GM23338 (cell line): ENCODE measurements at regions not wholly inside any gene's neighbourhood (a gene's known extent, or its start where the extent isn't known, plus 50 kb on each side); places are given as distances from the start of the nearest gene placed in this dataset.

Experiments used
- ATAC-seq: fragments of 200-7000 bp; cut with Tn5 transposase; 3 replicates; pipeline ENCODE4 v1.9.1; 2020
- DNase-seq: peaks from one replicate; pipeline ENCODE4 v3.0.0-alpha.2; 2015; ENCODE audit warnings: low spot score
- H2AFZ ChIP-seq: fragments of 200-600 bp; sonication (generic); 2 replicates; pipeline ENCODE4 v1.8.0; 2016; ENCODE audit warnings: antibody characterized with exemption, mild to moderate bottlenecking, moderate library complexity
- H3F3A ChIP-seq: fragments of 200-600 bp; sonication (generic); replicated peaks from 2 replicates; pipeline ENCODE4 v1.8.0; 2017; ENCODE audit warnings: antibody characterized with exemption, mixed run types, low read depth
- H3K27ac ChIP-seq: fragments of 200-600 bp; sonication (generic); 2 replicates; pipeline ENCODE4 v1.6.1; 2016; ENCODE audit warnings: low read depth
- H3K27me3 ChIP-seq: fragments of 200-600 bp; sonication (generic); 2 replicates; pipeline ENCODE4 v1.8.0; 2016; ENCODE audit warnings: mild to moderate bottlenecking, mixed run types, moderate library complexity; ENCODE audit not compliant: insufficient read depth
- H3K36me3 ChIP-seq: fragments of 200-600 bp; sonication (generic); 2 replicates; pipeline ENCODE4 v1.8.0; 2016; ENCODE audit warnings: mild to moderate bottlenecking; ENCODE audit not compliant: insufficient read depth
- H3K4me1 ChIP-seq: fragments of 200-600 bp; sonication (generic); 2 replicates; pipeline ENCODE4 v1.8.0; 2016; ENCODE audit warnings: mild to moderate bottlenecking, moderate library complexity; ENCODE audit not compliant: insufficient read depth
- H3K4me2 ChIP-seq: fragments of 200-600 bp; sonication (generic); 2 replicates; pipeline ENCODE4 v1.7.1; 2017; ENCODE audit warnings: mixed run types
- H3K4me3 ChIP-seq: fragments of 200-600 bp; sonication (generic); 2 replicates; pipeline ENCODE4 v1.6.1; 2016; ENCODE audit warnings: mixed run types
- H3K79me2 ChIP-seq: fragments of 200-600 bp; sonication (generic); replicated peaks from 2 replicates; pipeline ENCODE4 v1.8.0; 2017; ENCODE audit warnings: mild to moderate bottlenecking; ENCODE audit not compliant: insufficient read depth
- H3K9me2 ChIP-seq: fragments of 200-600 bp; sonication (generic); 2 replicates; pipeline ENCODE4 v1.8.0; 2017; ENCODE audit not compliant: insufficient read depth
- H4K20me1 ChIP-seq: fragments of 200-600 bp; sonication (generic); replicated peaks from 2 replicates; pipeline ENCODE4 v1.8.0; 2017; ENCODE audit warnings: mild to moderate bottlenecking; ENCODE audit not compliant: insufficient read depth
- H3K27ac Mint-ChIP-seq: 2 replicates; pipeline ENCODE4 v1.8.0; 2020; ENCODE audit warnings: inconsistent platforms, mild to moderate bottlenecking, moderate library complexity, mixed read lengths
- H3K27me3 Mint-ChIP-seq: 3 replicates; pipeline ENCODE4 v1.8.0; 2022; ENCODE audit warnings: low read depth, mild to moderate bottlenecking, moderate library complexity, mixed read lengths, inconsistent platforms; ENCODE audit not compliant: insufficient read depth, poor library complexity
- H3K36me3 Mint-ChIP-seq: 3 replicates; pipeline ENCODE4 v1.8.0; 2021; ENCODE audit warnings: low read depth, mild to moderate bottlenecking, inconsistent platforms, moderate library complexity, mixed read lengths
- H3K4me1 Mint-ChIP-seq: 3 replicates; pipeline ENCODE4 v1.8.0; 2020; ENCODE audit warnings: mild to moderate bottlenecking, inconsistent platforms, mixed read lengths
- H3K4me3 Mint-ChIP-seq: 3 replicates; pipeline ENCODE4 v1.8.0; 2021; ENCODE audit warnings: moderate library complexity, mild to moderate bottlenecking, inconsistent platforms, mixed read lengths
- H3K9me3 Mint-ChIP-seq: 3 replicates; pipeline ENCODE4 v1.8.0; 2020; ENCODE audit warnings: moderate library complexity, mild to moderate bottlenecking, inconsistent platforms, mixed read lengths
- EZH2 ChIP-seq: fragments of 200-600 bp; sonication (generic); IDR thresholded peaks from one replicate; pipeline ENCODE4 v1.8.0; 2017; ENCODE audit warnings: antibody characterized with exemption, mild to moderate bottlenecking, low read depth; ENCODE audit not compliant: unreplicated experiment
- EZH2phosphoT487 ChIP-seq: fragments of 200-600 bp; sonication (generic); IDR thresholded peaks from one replicate; pipeline ENCODE4 v1.8.1; 2018; ENCODE audit warnings: antibody characterized with exemption; ENCODE audit not compliant: unreplicated experiment
- JUNB ChIP-seq: IDR thresholded peaks from one replicate; pipeline ENCODE4 v1.6.1; 2016; ENCODE audit warnings: antibody characterized with exemption; ENCODE audit not compliant: unreplicated experiment
- POLR2AphosphoS5 ChIP-seq: IDR thresholded peaks from 2 replicates; pipeline ENCODE4 v1.6.1; 2016; ENCODE audit warnings: antibody characterized with exemption, low read depth
- STAT1 ChIP-seq: IDR thresholded peaks from one replicate; pipeline ENCODE4 v1.6.1; 2016; ENCODE audit warnings: antibody characterized with exemption; ENCODE audit not compliant: unreplicated experiment
- ZNF462 ChIP-seq: fragments of 250-450 bp; sonication (Bioruptor Pico); IDR thresholded peaks from 2 replicates; pipeline ENCODE4 v1.5.0; 2020; ENCODE audit warnings: mild to moderate bottlenecking, moderate library complexity
- TF ChIP-seq, protein P1 (sequence below): IDR thresholded peaks from one replicate; pipeline ENCODE4 v1.6.1; 2018; ENCODE audit warnings: antibody characterized with exemption; ENCODE audit not compliant: unreplicated experiment
- TF ChIP-seq, protein P2 (sequence below), 2 experiments: fragments of 200-600 bp in 1 of 2; sonication (generic) in 1 of 2; conservative IDR thresholded peaks; 2 replicates each; pipeline versions ENCODE4 v1.5.1 to v1.6.1; 2016 to 2017; ENCODE audit warnings: antibody characterized with exemption in 2 of 2, low read depth in 2 of 2, mild to moderate bottlenecking in 2 of 2, moderate library complexity in 1 of 2

- TF ChIP-seq ZNF462 (CRISPR knock-in tag) (no peak), JUNB (no peak), EZH2 (no peak), STAT1 (no peak), EZH2phosphoT487 (no peak), POLR2AphosphoS5 (no peak)
These were observed 66.2 kb upstream of the SALL3 start (continued) for GRCh38 chr18:78913395-78913794.

- Mint-ChIP-seq H3K36me3 (peaks cover 19% of the 10 kb centered on the region), H3K4me1 (no peaks in the 10 kb centered on the region), H3K4me3 (no peak overlapping the region), H3K9me3 (peaks cover 71% of the 10 kb centered on the region), H3K27me3 (peaks cover 3% of the 10 kb centered on the region), H3K27ac (no peak overlapping the region)
- Histone ChIP-seq H3K36me3 (no peaks in the 10 kb centered on the region), H3K27ac (no peak overlapping the region), H3F3A (no peaks in the 10 kb centered on the region), H3K4me2 (no peak overlapping the region), H4K20me1 (no peaks in the 10 kb centered on the region), H3K4me3 (no peak overlapping the region), H3K9me2 (no peaks in the 10 kb centered on the region), H3K27me3 (no peaks in the 10 kb centered on the region), H3K79me2 (no peaks in the 10 kb centered on the region), H2AFZ (peak overlapping the region; percentile 52; the same call in 1 of the 2 replicates), H3K4me1 (no peaks in the 10 kb centered on the region)
- TF ChIP-seq, protein P1, sequence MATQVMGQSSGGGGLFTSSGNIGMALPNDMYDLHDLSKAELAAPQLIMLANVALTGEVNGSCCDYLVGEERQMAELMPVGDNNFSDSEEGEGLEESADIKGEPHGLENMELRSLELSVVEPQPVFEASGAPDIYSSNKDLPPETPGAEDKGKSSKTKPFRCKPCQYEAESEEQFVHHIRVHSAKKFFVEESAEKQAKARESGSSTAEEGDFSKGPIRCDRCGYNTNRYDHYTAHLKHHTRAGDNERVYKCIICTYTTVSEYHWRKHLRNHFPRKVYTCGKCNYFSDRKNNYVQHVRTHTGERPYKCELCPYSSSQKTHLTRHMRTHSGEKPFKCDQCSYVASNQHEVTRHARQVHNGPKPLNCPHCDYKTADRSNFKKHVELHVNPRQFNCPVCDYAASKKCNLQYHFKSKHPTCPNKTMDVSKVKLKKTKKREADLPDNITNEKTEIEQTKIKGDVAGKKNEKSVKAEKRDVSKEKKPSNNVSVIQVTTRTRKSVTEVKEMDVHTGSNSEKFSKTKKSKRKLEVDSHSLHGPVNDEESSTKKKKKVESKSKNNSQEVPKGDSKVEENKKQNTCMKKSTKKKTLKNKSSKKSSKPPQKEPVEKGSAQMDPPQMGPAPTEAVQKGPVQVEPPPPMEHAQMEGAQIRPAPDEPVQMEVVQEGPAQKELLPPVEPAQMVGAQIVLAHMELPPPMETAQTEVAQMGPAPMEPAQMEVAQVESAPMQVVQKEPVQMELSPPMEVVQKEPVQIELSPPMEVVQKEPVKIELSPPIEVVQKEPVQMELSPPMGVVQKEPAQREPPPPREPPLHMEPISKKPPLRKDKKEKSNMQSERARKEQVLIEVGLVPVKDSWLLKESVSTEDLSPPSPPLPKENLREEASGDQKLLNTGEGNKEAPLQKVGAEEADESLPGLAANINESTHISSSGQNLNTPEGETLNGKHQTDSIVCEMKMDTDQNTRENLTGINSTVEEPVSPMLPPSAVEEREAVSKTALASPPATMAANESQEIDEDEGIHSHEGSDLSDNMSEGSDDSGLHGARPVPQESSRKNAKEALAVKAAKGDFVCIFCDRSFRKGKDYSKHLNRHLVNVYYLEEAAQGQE = no peak
- TF ChIP-seq, protein P2, sequence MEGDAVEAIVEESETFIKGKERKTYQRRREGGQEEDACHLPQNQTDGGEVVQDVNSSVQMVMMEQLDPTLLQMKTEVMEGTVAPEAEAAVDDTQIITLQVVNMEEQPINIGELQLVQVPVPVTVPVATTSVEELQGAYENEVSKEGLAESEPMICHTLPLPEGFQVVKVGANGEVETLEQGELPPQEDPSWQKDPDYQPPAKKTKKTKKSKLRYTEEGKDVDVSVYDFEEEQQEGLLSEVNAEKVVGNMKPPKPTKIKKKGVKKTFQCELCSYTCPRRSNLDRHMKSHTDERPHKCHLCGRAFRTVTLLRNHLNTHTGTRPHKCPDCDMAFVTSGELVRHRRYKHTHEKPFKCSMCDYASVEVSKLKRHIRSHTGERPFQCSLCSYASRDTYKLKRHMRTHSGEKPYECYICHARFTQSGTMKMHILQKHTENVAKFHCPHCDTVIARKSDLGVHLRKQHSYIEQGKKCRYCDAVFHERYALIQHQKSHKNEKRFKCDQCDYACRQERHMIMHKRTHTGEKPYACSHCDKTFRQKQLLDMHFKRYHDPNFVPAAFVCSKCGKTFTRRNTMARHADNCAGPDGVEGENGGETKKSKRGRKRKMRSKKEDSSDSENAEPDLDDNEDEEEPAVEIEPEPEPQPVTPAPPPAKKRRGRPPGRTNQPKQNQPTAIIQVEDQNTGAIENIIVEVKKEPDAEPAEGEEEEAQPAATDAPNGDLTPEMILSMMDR (conservative IDR thresholded peaks at IDR 0.05; ENCODE audit: low read depth in 2 of 2) = no peak
- TF ChIP-seq STAT1 = no peak
- no peak for TF ChIP-seq POLR2AphosphoS5
- no peak for TF ChIP-seq EZH2phosphoT487
- ATAC-seq (no peak), DNase-seq (no peak)
These were observed 65.8 kb upstream of the SALL3 start for GRCh38 chr18:78913830-78914231.
